ENCODE measurements at regions not wholly inside any gene's neighbourhood (a gene's known extent, or its start where the extent isn't known, plus 50 kb on each side); places are given as distances from the start of the nearest gene placed in this dataset.

DNA sequence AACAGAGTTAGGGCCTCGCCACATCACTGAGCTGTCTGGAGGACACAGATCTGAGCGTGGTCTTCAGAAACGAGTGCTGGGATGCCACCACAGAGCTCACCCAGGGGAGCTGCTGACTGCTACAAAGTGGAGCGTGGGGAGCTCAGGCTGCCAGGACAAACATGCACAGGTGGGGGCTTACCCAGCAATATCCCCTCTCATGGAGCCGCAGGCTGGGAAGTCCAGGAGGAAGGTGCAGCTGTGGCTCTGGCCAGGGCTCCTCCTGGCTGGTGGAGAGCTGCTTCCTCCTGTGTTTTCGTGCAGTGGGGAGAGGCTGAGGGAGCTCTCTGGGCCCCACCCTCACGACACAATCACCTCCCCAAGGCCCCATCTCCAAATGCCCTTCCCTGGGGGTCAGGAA is 368.6 kb upstream of the IRX4 start:
- TF ChIP-seq, protein P1, sequence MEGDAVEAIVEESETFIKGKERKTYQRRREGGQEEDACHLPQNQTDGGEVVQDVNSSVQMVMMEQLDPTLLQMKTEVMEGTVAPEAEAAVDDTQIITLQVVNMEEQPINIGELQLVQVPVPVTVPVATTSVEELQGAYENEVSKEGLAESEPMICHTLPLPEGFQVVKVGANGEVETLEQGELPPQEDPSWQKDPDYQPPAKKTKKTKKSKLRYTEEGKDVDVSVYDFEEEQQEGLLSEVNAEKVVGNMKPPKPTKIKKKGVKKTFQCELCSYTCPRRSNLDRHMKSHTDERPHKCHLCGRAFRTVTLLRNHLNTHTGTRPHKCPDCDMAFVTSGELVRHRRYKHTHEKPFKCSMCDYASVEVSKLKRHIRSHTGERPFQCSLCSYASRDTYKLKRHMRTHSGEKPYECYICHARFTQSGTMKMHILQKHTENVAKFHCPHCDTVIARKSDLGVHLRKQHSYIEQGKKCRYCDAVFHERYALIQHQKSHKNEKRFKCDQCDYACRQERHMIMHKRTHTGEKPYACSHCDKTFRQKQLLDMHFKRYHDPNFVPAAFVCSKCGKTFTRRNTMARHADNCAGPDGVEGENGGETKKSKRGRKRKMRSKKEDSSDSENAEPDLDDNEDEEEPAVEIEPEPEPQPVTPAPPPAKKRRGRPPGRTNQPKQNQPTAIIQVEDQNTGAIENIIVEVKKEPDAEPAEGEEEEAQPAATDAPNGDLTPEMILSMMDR (IDR thresholded peaks at IDR 0.05), result no peak
- TF ChIP-seq POLR2A (IDR thresholded peaks at IDR 0.05), result no peak
- TF ChIP-seq EP300 (IDR thresholded peaks at IDR 0.05), result no peak
